GM12891 (cell line): ENCODE measurements at regions not wholly inside any gene's neighbourhood (a gene's known extent, or its start where the extent isn't known, plus 50 kb on each side); places are given as distances from the start of the nearest gene placed in this dataset.
"Not testable (repeated sequence)": the region's sequence is repeated elsewhere in the genome, so short reads cannot be mapped to it uniquely, and the experiment has no call there.

Source experiments
- DNase-seq: peaks from one replicate; pipeline ENCODE4 v3.0.0; 2011; ENCODE audit warnings: low spot score; ENCODE audit not compliant: insufficient read length
- FAIRE-seq: peaks from 2 replicates; lab custom pipeline; 2011; peaks lifted over from hg19 to GRCh38; lab: Jason Lieb, UNC
- PAX5 ChIP-seq: IDR thresholded peaks from 2 replicates; pipeline ENCODE4 v1.6.1; 2011; ENCODE audit warnings: low read length, moderate library complexity, mild to moderate bottlenecking; ENCODE audit not compliant: insufficient read depth, severe bottlenecking
- POLR2A ChIP-seq: IDR thresholded peaks from 2 replicates; pipeline ENCODE4 v1.6.1; 2011; ENCODE audit warnings: low read depth, low read length, control low read depth
- POLR2AphosphoS5 ChIP-seq: IDR thresholded peaks from 2 replicates; pipeline ENCODE4 v1.6.1; 2011; ENCODE audit warnings: low read depth, low read length, control low read depth
- POU2F2 ChIP-seq: IDR thresholded peaks from 2 replicates; pipeline ENCODE4 v1.6.1; 2011; ENCODE audit warnings: low read depth, mild to moderate bottlenecking, control low read depth, low read length, moderate library complexity
- SPI1 ChIP-seq: IDR thresholded peaks from 2 replicates; pipeline ENCODE4 v1.6.1; 2011; ENCODE audit warnings: low read depth, low read length, control low read depth
- TAF1 ChIP-seq: IDR thresholded peaks from 2 replicates; pipeline ENCODE4 v1.6.1; 2011; ENCODE audit warnings: low read depth, low read length, control low read depth

- FAIRE-seq (no peak), DNase-seq (no peak)
- TF ChIP-seq TAF1: no peak
- TF ChIP-seq POLR2A: no peak
- no peak for TF ChIP-seq SPI1
- TF ChIP-seq PAX5: no peak
- TF ChIP-seq POLR2AphosphoS5: no peak
- TF ChIP-seq POU2F2: no peak
Observed at GRCh38 chr5:167413506-167413905, 877.9 kb upstream of the WWC1 start.

DNA sequence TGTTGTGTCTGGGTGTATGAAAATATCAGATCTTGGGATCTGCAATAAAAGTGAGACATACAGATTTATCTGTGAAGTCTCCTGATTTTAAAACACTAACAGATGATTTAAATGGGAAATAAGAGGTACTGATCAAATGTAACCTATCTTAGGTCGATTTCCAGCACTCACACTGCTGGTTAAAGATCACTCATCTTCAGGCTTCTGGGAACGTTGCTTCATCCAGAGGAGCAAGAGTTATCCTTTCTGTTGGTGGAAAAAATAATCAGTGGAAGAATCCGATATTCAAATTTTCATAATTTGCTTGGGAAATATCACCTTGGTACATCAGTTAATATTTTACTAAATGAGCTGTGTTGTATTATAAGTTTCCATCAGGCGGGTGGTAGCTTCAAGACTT lies 876.8 kb upstream of the WWC1 start:
- no peak for TF ChIP-seq POLR2AphosphoS5
- no peak for TF ChIP-seq SPI1
- no peak for TF ChIP-seq POU2F2
- no peak for TF ChIP-seq POLR2A
- no peak for TF ChIP-seq TAF1
- no peak for TF ChIP-seq PAX5
- DNase-seq (no peak), FAIRE-seq (no peak)

GRCh38 chr5:167415779-167416746 lies 875.4 kb upstream of the WWC1 start:
- no peak for FAIRE-seq
- DNase-seq: no peak
- TF ChIP-seq POLR2A (no peak), POU2F2 (no peak), POLR2AphosphoS5 (no peak), TAF1 (no peak), SPI1 (no peak), PAX5 (no peak)

DNA sequence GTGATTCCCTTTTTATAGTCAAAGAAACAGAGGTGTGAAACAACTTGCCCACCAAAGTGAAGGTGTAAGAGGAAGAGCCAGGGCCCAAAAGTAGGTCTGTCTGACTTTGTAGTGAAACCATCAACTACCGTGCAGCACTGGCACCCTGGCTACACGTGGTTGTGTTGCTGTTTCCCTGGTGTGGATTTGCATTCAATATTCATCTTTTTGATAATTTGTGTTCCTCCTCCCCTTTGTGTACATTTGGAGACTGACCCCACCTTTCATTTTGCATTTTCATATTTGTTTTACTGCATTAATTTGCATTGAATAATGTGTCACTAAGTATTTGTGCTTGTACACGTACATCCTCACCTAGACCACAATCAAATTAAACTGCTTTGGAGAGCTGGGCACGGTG lies 873.8 kb upstream of the WWC1 start:
- no peak for DNase-seq
- FAIRE-seq: no peak
- no peak for TF ChIP-seq TAF1
- TF ChIP-seq PAX5: no peak
- no peak for TF ChIP-seq POLR2A
- TF ChIP-seq POU2F2: no peak
- no peak for TF ChIP-seq POLR2AphosphoS5
- TF ChIP-seq SPI1: no peak

DNA sequence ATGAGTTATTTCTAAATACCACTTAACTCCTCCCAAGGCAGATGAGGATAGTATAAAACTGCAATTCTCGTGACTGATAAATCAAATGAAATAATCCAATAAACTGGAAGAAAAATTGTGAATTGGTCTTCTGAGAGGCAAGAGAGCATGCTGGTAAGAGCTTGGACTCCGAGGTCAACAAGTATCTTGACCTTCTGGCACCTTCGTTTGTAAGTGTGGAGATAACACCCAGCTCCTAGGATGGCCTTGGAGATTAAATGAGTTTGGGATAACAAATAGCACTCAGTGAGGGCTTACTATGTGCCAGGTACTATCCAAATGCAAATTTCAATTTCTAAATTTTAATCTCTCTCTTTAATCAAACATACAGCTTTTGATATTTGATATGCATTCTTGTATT lies 866.3 kb upstream of the WWC1 start:
- no peak for FAIRE-seq
- no peak for TF ChIP-seq POLR2AphosphoS5
- TF ChIP-seq SPI1: no peak
- TF ChIP-seq PAX5: no peak
- TF ChIP-seq POLR2A: no peak
- no peak for TF ChIP-seq POU2F2
- TF ChIP-seq TAF1: no peak

GRCh38 chr5:167426501-167426900 lies 864.9 kb upstream of the WWC1 start:
- TF ChIP-seq PAX5 (no peak), POLR2A (no peak)
- DNase-seq (no peak), FAIRE-seq (no peak)

More for the DNA sequence above, 866.3 kb upstream of the WWC1 start:
- DNase-seq: no peak

DNA sequence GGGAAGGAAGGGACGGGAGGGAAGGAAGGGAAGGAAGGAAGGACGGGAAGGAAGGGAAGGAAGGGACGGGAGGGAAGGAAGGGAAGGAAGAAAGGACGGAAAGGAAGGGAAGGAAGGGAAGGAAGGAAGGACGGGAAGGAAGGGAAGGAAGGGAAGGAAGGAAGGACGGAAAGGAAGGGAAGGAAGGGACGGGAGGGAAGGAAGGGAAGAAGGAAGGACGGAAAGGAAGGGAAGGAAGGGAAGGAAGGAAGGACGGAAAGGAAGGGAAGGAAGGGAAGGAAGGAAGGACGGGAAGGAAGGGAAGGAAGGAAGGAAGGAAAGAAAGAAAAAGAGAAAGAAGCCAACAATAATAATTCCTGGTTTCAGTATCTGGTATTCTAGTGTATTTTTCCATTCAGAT lies 863.8 kb upstream of the WWC1 start:
- not testable (repeated sequence) for FAIRE-seq, DNase-seq

GRCh38 chr5:167440846-167441245 lies 850.6 kb upstream of the WWC1 start:
- FAIRE-seq: no peak

DNA sequence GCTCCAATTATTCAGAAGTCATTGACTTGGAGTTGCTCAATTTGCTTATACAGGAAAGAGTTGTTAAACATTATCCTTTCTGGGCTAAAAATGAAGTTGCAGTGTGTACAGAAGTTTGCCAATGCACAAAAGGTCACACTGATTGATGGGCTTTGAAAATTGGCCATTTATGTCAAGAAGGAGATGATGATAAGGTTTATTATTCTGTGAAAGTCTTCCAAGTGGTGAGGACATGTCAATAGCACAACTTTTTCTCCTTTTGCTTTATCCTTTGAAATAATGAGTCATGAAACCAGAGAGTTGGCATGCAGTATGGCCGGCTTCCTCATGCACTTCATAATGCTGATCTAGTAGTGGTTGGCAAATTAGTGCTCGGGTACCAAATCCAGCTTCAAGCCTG lies 848.5 kb upstream of the WWC1 start:
- FAIRE-seq: no peak
- no peak for DNase-seq
- TF ChIP-seq POU2F2 (no peak), TAF1 (no peak), POLR2A (no peak), POLR2AphosphoS5 (no peak), PAX5 (no peak), SPI1 (no peak)

More at GRCh38 chr5:167440846-167441245, 850.6 kb upstream of the WWC1 start:
- TF ChIP-seq POU2F2 (no peak), PAX5 (no peak), POLR2A (no peak), SPI1 (no peak), POLR2AphosphoS5 (no peak), TAF1 (no peak)
- DNase-seq: no peak
